GM19372 (cell line): ENCODE measurements at regions not wholly inside any gene's neighbourhood (a gene's known extent, or its start where the extent isn't known, plus 50 kb on each side); places are given as distances from the start of the nearest gene placed in this dataset.

Source experiments
- ATAC-seq: cut with Tn5 transposase; IDR thresholded peaks from one replicate; pipeline ENCODE4 v1.9.1; 2021; ENCODE audit warnings: mild to moderate bottlenecking, low read depth, moderate library complexity; ENCODE audit not compliant: unreplicated experiment

DNA sequence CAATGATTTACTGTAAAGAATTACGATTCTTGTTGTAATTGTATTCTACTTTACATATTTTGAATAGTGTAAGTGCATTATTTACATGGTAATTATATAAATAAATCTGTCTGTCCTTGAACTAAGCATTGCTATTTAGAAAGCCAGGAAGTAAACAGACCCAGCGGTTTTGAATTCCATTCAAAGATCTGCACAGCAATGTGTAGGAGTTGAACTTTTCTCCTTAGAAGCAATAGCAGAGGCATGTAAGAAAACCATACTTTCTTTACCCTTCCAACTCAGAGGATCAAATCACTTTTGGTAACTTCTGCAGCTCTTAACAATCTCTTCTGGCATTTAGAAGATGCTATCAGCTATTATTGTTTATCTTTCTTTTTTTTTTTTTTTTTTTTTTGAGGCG lies 109.2 kb upstream of the VRK2 start:
- ATAC-seq = no peak

DNA sequence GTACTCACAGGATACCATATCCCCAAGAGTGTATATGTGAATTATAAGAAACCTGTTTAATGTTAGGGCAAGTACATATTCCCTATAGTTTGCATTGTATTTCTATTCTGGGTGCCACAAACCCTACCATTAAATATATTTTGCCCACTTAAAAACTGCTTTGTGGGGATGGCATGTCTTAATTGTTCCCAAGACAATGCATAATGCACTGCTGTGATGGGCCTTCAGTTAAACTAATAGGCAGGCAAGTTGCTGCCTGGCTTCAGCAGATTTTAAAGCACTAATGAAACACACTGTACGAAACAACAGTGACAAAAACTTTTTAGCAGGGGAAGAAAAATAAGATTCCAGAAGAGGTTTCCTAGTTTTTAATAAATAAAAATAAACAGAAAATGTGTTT lies 104.8 kb upstream of the VRK2 start:
- no peak for ATAC-seq

DNA sequence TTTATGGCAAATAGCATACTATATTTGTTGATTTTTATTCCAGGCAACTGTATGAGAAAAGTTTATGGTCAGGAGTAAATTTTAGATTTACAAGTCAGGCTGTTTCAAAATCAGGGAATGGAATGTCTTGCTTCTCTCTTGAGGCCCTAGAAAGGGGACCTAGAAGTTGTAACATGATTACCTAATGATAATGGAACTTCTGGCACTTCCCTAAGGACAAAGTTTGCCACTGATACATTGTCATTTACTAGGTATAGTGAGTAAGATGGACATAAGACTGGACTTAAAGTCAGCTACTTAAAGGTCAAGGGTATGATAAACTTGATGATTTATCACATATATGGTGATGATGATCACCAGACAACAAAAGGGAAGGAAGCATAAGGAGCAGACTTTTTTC lies 103.3 kb upstream of the VRK2 start:
- ATAC-seq = no peak

DNA sequence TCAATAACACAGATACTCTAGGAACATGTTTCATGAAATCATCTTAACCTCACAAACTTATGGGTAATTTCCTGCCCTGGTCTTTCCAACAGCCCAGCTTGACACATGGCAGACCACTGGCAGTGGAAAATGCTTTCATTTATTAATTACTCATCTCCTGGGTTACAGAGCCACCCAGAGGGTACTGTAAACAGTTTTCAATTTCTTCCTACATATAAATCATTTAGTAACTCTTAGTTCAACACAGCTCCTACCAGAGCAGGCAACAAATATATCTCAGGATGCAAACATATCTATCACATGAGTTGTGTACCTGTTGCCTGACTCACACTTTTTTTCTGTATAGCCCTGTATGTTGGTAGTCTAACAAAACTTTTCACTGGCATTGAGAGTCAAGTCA lies 99.2 kb upstream of the VRK2 start:
- no peak for ATAC-seq

DNA sequence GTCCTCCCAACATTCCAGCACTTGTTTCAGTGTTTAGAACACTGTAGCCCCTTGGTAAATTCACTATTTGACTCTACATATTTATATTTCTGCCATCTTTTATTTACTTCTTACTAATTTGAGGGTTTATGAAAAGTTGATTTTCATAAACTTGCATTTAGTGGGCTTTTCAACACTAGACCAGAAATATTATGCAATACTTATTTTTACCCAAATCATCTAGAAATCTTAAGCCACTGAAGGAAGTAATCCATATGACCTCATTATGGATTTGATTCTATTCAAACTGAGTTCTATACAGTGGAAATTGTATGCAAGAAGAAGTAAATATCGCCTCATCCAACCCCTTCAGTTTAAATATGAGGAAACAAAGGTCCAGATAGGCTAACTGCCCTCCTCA lies 92.6 kb upstream of the VRK2 start:
- ATAC-seq = no peak

DNA sequence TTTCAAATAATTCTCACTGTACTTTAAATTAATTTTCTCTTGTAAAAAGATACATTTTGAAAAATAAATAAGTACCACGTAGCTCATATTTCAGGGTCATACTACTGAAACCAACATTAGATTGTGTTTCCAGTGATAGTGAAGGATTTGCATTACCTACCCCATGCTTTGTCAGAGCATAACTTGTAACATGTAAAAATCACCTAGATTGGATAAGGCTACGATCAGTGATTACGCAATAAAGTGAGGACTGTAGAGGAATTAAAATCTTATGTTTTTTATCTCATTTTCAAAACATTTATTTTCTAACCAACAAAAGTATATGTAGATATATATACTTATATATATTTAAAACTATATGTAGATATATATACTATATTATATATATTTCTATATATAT lies 89.4 kb upstream of the VRK2 start:
- ATAC-seq = no peak

DNA sequence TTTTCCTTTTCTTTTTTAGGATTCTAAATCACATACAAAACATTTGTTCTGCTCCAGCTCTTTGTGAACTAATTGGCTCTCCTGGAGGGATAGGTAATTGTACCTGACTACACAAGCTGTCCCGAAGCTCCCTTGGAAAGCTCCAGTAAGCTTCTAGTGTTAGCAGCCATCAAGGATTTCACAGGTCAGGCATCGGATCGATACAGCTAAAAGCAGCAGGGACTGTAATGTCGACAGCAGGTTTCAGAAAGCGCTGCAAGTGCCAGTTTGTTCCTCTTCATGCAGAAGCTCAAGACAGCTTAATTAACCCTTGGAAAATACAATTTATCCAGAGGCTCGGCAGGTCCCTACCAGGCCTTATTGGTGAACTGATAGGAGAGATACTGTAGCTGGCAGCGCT lies 87.2 kb upstream of the VRK2 start:
- ATAC-seq = no peak

DNA sequence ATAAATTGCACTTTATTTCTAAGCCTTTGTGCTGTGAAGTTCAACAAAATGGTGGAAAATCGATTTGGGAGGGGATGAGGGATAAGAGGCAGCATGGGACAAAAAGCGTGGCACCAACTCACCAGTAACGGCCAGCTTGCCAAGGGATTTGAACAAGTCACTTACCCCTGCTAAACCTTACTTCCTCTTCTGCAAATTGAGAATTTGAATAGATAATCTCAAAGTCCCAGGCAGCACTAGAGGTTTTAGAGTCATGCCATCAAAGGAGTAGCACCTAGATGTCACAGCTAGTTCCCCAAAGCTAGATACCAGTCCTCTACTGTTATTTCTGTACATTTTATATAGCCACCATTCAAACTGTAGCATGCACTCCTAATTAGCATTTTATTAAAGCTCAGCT lies 83.7 kb upstream of the VRK2 start:
- ATAC-seq = no peak

DNA sequence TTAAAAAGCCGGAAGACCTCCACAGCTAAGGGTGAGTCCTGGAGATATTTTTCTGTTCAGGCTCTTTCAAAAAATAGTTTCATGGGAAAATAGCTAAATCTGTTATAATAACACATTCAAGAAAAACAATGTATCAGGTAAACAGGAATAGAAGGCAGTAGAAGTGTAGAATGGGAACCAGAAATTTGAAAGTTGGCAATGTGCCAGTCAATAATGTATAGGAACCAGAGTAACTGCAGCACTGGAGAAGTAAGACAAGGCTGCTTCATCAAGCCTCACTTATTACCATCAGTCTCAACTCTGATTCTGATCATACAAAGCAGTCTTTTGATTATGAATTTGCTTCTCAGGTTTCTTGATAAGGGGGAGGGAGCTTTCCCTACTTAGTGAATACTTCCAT lies 81.4 kb upstream of the VRK2 start:
- no peak for ATAC-seq

DNA sequence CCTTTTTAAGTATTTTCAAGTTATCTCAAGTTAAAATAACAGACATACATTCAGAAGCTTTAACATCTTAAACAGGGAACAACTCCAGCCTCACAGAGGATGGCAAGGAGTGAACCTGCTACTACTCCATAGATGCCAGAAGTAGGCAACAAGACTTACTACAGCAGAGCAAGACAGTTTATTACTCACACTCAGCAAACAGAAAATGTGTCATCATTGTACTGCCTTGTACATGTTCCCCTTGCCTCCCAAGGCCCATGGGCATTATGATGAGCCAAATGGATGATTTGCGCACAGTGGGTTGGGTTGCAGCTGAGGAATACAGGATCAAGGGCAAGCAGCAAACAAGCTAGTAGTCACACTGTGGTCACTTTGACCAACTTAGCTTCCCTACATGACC lies 80.6 kb upstream of the VRK2 start:
- ATAC-seq = no peak

DNA sequence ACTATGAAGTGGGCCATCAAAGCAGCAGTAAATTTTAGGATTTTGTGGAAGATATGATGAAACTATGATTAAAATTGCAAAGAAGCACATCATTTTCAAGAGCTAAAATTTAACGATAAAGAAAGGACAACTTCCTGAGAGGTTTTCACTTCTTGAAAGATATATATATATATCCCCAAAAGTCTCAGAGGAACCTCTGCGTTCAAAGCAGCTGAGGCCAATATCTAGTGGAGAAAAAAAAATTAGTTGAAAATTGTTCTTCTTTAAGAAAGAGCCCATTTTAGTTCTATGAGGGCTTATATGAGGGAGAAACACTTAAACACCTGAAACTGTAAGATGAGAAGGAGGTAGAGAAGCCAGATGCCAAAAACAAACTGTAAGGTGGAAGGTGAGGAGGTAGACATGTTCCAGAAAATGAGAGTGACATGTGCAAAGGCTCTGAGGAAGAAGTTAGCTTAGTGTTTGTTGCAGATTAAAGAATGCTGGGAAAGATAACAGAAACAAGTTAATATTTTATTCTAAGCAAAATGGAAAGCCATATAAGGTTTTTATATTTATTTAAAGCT lies 72.9 kb upstream of the VRK2 start:
- no peak for ATAC-seq

DNA sequence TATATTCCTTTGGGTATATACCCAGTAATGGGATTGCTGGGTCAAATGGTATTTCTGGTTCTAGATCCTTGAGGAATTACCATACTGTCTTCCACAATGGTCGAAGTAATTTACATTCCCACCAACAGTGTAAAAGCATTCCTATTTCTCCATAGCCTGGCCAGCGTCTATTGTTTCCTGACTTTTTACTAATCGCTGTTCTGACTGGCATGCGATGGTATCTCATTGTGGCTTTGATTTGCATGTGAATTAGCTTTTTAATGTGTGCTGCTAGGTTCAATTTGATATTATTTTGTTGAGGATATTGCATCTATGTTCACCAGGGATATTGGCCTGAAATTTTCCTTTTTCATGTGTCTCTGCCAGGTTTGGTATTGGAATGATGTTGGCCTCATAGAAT lies 67.4 kb upstream of the VRK2 start:
- no peak for ATAC-seq

DNA sequence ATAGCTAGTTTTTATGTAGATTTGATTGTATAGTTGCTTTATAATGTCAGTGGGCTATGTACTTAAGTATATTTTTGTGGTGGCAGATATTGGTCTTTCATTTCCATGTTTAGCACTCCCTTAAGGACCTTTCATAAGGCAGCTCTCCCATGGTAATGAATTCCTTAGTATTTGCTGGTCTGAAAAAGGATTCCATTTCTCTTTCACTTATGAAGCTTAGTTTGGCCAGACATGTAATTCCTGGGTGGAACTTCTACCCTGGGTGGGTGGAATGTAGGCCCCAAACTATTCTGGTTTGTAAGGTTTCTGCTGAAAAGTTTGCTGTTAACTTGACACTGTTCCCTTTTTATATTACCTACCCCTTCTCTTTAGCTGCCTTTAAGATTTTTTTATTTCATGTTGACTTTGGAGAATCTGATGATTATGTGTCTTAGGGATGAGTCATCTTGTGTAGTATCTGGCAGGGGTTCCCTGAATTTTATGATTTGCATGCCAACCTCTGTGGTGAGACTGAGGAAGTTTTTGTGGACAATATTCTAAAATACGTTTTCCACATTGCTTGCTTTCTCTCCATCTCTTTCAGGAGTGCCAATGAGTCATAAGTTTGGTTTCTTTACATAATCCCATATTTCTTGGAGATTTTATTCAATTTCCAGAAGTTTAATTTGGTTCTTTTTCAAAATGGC lies 65.4 kb upstream of the VRK2 start:
- no peak for ATAC-seq

DNA sequence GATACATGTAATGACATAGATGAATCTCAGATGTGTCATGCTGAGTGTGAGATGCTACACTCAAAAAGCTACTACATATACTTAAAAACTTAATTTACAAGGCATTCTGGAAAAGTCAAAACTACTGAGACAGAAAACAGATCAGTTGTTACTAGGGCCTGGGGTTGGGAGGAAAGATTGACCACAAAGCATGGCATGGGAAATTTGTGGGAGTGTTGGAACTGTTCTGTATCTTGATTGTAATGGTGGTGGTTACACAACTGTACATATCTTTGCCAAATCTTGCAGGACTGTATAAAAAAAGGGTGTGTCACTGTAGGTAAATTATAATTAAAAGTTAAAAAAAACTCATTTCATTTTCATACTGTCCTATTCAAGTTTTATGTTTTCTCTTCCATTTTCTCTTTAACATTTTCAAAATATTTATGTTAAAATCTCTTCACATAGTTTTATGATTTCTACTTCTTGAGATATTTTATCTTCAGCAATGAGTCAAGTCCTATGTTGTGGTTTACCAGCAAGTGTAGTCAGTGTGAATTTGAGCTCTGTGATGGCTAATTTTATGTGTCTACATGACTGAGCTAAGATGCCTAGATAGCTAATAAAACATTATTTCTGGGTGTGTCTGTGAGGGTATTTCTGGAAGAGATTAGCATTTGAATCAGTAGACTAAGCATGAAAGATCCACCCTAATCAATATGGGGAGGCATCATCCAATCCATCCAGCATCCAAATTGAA lies 58.6 kb upstream of the VRK2 start:
- no peak for ATAC-seq

DNA sequence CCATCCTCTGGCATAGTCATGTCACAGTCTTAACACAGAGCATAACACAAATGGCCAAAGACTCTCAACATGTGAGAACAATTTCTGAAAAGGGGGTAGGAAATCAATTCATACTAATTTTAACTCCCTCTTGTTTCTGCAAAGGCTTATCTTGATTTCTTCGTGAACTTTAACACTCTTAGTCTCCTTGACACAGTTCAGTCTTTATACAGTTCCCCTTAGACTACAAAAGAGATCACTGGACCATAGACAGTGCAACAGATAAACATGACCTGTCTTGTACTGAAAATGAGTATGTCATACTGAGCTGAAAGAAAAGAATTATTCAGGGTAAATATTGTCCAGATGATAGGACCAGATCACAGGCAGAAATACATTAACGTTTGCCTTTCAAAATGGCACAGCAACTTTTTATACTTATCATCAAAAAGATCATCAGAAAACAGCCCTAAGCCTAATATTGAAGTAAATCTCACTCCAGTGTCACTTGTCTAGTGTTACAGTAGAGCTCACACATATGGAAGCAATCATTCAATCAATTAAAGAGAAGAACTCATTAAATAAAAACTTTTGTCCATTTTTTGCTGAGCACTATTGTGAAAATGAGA lies 56.4 kb upstream of the VRK2 start:
- no peak for ATAC-seq
